Esophagus squamous epithelium (tissue), 5 donors: ENCODE measurements at regions not wholly inside any gene's neighbourhood (a gene's known extent, or its start where the extent isn't known, plus 50 kb on each side); places are given as distances from the start of the nearest gene placed in this dataset.
A peak's percentile ranks its signal among the peaks of the same experiment; 100 is the strongest.

Experiments used
- DNase-seq: peaks from one replicate; lab custom pipeline; 2025; lab: John Stamatoyannopoulos, UW
- H3K27ac ChIP-seq, 4 donors: fragments of 200-600 bp; sonication (generic); one replicate each; pipeline ENCODE4 v1.5.1; 2016 to 2019; ENCODE audit warnings: mild to moderate bottlenecking in 1 of 4
- H3K27me3 ChIP-seq, 4 donors: fragments of 200-600 bp; sonication (generic); 1 replicate in 3 of 4; 2 replicates in 1 of 4; pipeline versions ENCODE4 v1.5.1 to v1.6.0; 2017 to 2021; ENCODE audit warnings: antibody characterized with exemption in 1 of 4
- H3K36me3 ChIP-seq, 3 donors: fragments of 200-600 bp; sonication (generic); one replicate each; pipeline ENCODE4 v1.5.1; 2016 to 2019
- H3K4me1 ChIP-seq, 3 donors: fragments of 200-600 bp; sonication (generic); one replicate each; pipeline ENCODE4 v1.5.1; 2017 to 2019
- H3K4me3 ChIP-seq, 4 donors: fragments of 200-600 bp; sonication (generic); 1 replicate in 3 of 4; 2 replicates in 1 of 4; pipeline ENCODE4 v1.5.1; 2016 to 2019; ENCODE audit warnings: mild to moderate bottlenecking in 2 of 4, moderate library complexity in 1 of 4
- H3K9me3 ChIP-seq, 3 donors: fragments of 200-600 bp; sonication (generic); one replicate each; pipeline ENCODE4 v1.5.1; 2016 to 2019
- POLR2A ChIP-seq, 4 donors: fragments of 450-650 bp; IDR thresholded peaks; one replicate each; pipeline ENCODE4 v1.6.1; 2017; ENCODE audit warnings: antibody characterized with exemption in 4 of 4, mild to moderate bottlenecking in 4 of 4, moderate library complexity in 3 of 4
- WGBS, 2 donors: methylation state at CpG; one replicate each; pipeline ENCODE4 v1.1.5; 2018; 5-methylcytosine and 5-hydroxymethylcytosine counted together
- intact Hi-C: fragments of 100-400 bp; cut with DNase I; formaldehyde crosslinking; loops from one replicate; pipeline ENCODE4 v1.15.0; 2022
- TF ChIP-seq, protein P1 (sequence below), 6 experiments: fragments of 450-650 bp in 4 of 6; fragments of 200-600 bp in 2 of 6; sonication (generic) in 2 of 6; IDR thresholded peaks; one replicate each; pipeline ENCODE4 v1.5.1; 2016 to 2019; ENCODE audit warnings: antibody characterized with exemption in 6 of 6, mild to moderate bottlenecking in 4 of 6, moderate library complexity in 4 of 6
- donor health status: DM: yes; HTN: yes; CAD: no.

- no peak overlapping the region for H3K27ac ChIP-seq
- no peaks in the 10 kb centered on the region for H3K36me3 ChIP-seq
- TF ChIP-seq POLR2A (IDR thresholded peaks at IDR 0.05), result no peak
- TF ChIP-seq, protein P1, sequence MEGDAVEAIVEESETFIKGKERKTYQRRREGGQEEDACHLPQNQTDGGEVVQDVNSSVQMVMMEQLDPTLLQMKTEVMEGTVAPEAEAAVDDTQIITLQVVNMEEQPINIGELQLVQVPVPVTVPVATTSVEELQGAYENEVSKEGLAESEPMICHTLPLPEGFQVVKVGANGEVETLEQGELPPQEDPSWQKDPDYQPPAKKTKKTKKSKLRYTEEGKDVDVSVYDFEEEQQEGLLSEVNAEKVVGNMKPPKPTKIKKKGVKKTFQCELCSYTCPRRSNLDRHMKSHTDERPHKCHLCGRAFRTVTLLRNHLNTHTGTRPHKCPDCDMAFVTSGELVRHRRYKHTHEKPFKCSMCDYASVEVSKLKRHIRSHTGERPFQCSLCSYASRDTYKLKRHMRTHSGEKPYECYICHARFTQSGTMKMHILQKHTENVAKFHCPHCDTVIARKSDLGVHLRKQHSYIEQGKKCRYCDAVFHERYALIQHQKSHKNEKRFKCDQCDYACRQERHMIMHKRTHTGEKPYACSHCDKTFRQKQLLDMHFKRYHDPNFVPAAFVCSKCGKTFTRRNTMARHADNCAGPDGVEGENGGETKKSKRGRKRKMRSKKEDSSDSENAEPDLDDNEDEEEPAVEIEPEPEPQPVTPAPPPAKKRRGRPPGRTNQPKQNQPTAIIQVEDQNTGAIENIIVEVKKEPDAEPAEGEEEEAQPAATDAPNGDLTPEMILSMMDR (IDR thresholded peaks at IDR 0.05), result no peak
- H3K4me1 ChIP-seq, result no peaks in the 10 kb centered on the region
- no peak overlapping the region for H3K4me3 ChIP-seq
- DNase-seq, result no peak
- intact Hi-C loops, result no loop called here
- H3K27me3 ChIP-seq, result no peaks in the 10 kb centered on the region
- no peaks in the 10 kb centered on the region for H3K9me3 ChIP-seq
Observed at GRCh38 chr6:133827766-133828165, 61.1 kb upstream of the TCF21 start.

DNA sequence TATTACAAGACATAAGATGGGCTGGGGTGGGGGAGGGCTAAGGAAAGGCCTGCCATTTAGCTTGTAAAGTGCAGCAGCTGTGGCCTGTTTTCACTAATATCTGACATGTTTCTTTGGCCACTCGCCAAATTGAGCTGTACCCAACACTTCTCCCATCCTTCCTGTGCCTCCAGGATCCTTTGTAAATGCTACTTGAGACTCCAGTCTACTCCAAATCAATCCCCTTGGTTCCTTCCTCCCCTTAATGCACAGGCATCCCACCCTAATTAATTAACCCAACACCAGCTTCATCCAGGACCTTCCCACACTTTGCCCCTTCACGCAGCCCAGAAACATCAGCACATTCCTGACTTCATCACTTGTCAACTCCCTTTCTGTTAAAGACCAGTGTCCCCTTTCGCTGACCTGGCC, 55.0 kb upstream of the TCF21 start:
- intact Hi-C loops, result no loop called here
- TF ChIP-seq, protein P1 (IDR thresholded peaks at IDR 0.05), result no peak
- no peak for TF ChIP-seq POLR2A (IDR thresholded peaks at IDR 0.05)
- H3K36me3 ChIP-seq, result no peaks in the 10 kb centered on the region
- H3K4me3 ChIP-seq, result no peak overlapping the region
- H3K9me3 ChIP-seq, result no peaks in the 10 kb centered on the region
- H3K4me1 ChIP-seq, result peaks cover 0 to 9% (median 0%) of the 10 kb centered on the region in 3 donors
- no peaks in the 10 kb centered on the region for H3K27me3 ChIP-seq
- no peak for DNase-seq
- H3K27ac ChIP-seq, result peak overlapping the region in 1 of 4 donors; percentile 12
- WGBS, 2 donors, result 45 to 58% methylated on average over 3 of the region's 3 CpGs

DNA sequence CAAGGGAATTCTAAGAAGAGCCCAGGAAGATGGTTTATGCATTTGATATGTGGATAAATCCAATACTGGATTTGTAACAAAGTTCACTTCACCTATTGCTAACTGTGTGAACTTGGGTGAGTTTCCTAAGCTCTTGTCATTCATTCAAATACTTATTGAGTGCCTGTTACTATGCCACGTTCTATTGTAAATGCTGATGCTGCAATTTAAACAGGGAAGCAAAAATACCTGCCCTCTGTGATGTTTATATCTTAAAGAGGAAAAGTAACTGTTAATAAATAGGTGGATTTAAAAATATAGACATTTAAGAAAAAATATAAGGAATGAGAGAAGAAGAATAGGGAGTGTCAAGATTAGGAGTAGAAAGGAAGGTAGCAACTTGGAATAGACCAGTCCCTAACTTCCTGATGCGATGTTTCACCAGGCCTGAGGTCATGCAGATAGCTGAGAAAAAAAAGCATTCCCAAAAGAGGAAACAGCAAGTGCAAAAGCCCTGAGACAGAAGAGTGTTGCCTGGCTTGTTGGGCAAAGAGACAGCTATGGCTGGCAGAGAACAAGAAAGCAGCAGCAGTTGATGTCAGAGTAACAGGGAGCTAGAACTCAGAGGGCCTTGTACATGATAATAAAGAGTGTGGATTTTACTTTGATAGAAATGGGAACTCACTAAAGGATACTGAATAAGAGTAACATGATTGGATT, 54.3 kb upstream of the TCF21 start:
- no peaks in the 10 kb centered on the region for H3K27me3 ChIP-seq
- WGBS, 2 donors, result 42 to 71% methylated on average over 2 of the region's 2 CpGs
- no peak overlapping the region for H3K27ac ChIP-seq
- no peak for TF ChIP-seq POLR2A (IDR thresholded peaks at IDR 0.05)
- TF ChIP-seq, protein P1 (IDR thresholded peaks at IDR 0.05), result no peak
- intact Hi-C loops, result no loop called here
- H3K9me3 ChIP-seq, result no peaks in the 10 kb centered on the region
- H3K36me3 ChIP-seq, result no peaks in the 10 kb centered on the region
- no peak overlapping the region for H3K4me3 ChIP-seq
- peaks cover 0 to 9% (median 0%) of the 10 kb centered on the region in 3 donors for H3K4me1 ChIP-seq
- DNase-seq, result no peak

- no peak for TF ChIP-seq POLR2A (IDR thresholded peaks at IDR 0.05)
- TF ChIP-seq, protein P1 (IDR thresholded peaks at IDR 0.05), result no peak
- no peaks in the 10 kb centered on the region for H3K9me3 ChIP-seq
- peaks cover 0 to 9% (median 0%) of the 10 kb centered on the region in 3 donors for H3K4me1 ChIP-seq
- intact Hi-C loops, result no loop called here
- H3K4me3 ChIP-seq, result no peak overlapping the region
- no peaks in the 10 kb centered on the region for H3K27me3 ChIP-seq
- H3K36me3 ChIP-seq, result no peaks in the 10 kb centered on the region
- H3K27ac ChIP-seq, result no peak overlapping the region
- no peak for DNase-seq
- 89 to 92% methylated on average over 4 of the region's 4 CpGs for WGBS, 2 donors
Observed at GRCh38 chr6:133835901-133836300, 53.0 kb upstream of the TCF21 start.

- DNase-seq, result no peak
- TF ChIP-seq, protein P1 (IDR thresholded peaks at IDR 0.05), result peak; percentile 67 to 80 (median 72)
- TF ChIP-seq POLR2A (IDR thresholded peaks at IDR 0.05), result no peak
- H3K27ac ChIP-seq, result peak overlapping the region in 1 of 4 donors; percentile 56
- peaks cover 0 to 9% (median 0%) of the 10 kb centered on the region in 3 donors for H3K4me1 ChIP-seq
- 13 to 37% methylated on average over 6 to 14 of the region's 30 CpGs for WGBS, 2 donors
- H3K4me3 ChIP-seq, result peak overlapping the region; percentile 36 to 60 (median 54)
- no peaks in the 10 kb centered on the region for H3K9me3 ChIP-seq
- intact Hi-C loops, result no loop called here
- no peaks in the 10 kb centered on the region for H3K36me3 ChIP-seq
- no peaks in the 10 kb centered on the region for H3K27me3 ChIP-seq
Observed at GRCh38 chr6:133837801-133838349, 51.0 kb upstream of the TCF21 start.
